Activated CD8-positive, alpha-beta T cell treated with anti-CD3 and anti-CD28 coated beads for 36 hours (primary cell): ENCODE measurements at regions not wholly inside any gene's neighbourhood (a gene's known extent, or its start where the extent isn't known, plus 50 kb on each side); places are given as distances from the start of the nearest gene placed in this dataset.

Source experiments
- ATAC-seq: fragments of 200-7000 bp; cut with Tn5 transposase; one replicate; pipeline ENCODE4 v1.10.0; 2021; ENCODE audit warnings: mild to moderate bottlenecking, moderate library complexity
- CTCF ChIA-PET: fragments of 350-600 bp; sonication (Branson Sonifier 250); formaldehyde crosslinking; loops from one replicate; lab custom pipeline; 2021; ENCODE audit warnings: antibody characterized with exemption; lab: Charles Lee
- POLR2A ChIA-PET: fragments of 350-600 bp; sonication (Branson Sonifier 250); formaldehyde crosslinking; loops from one replicate; lab custom pipeline; 2021; ENCODE audit warnings: antibody characterized with exemption; lab: Charles Lee
- DNase-seq: peaks from one replicate; pipeline ENCODE4 v3.0.0-alpha.2; 2020
- H3K27ac Mint-ChIP-seq: one replicate; pipeline ENCODE4 v1.8.0; 2021; ENCODE audit warnings: mild to moderate bottlenecking, mixed read lengths
- H3K27me3 Mint-ChIP-seq: one replicate; pipeline ENCODE4 v1.8.0; 2021; ENCODE audit warnings: mixed read lengths
- H3K36me3 Mint-ChIP-seq: one replicate; pipeline ENCODE4 v1.8.0; 2021; ENCODE audit warnings: low read depth, mixed read lengths
- H3K4me1 Mint-ChIP-seq: one replicate; pipeline ENCODE4 v1.8.0; 2021; ENCODE audit warnings: low read depth, mixed read lengths
- H3K4me3 Mint-ChIP-seq: one replicate; pipeline ENCODE4 v1.8.0; 2021; ENCODE audit warnings: mild to moderate bottlenecking, moderate library complexity, mixed read lengths
- H3K9me3 Mint-ChIP-seq: one replicate; pipeline ENCODE4 v1.8.0; 2021; ENCODE audit warnings: mixed read lengths
- intact Hi-C: fragments of 100-400 bp; cut with micrococcal nuclease; formaldehyde crosslinking; loops from one replicate; pipeline ENCODE4 v1.10.0; 2022
- TF ChIP-seq, protein P1 (sequence below): fragments of 200-600 bp; IDR thresholded peaks from one replicate; pipeline ENCODE4 v1.8.0; 2022; ENCODE audit warnings: antibody characterized with exemption, mild to moderate bottlenecking

DNA sequence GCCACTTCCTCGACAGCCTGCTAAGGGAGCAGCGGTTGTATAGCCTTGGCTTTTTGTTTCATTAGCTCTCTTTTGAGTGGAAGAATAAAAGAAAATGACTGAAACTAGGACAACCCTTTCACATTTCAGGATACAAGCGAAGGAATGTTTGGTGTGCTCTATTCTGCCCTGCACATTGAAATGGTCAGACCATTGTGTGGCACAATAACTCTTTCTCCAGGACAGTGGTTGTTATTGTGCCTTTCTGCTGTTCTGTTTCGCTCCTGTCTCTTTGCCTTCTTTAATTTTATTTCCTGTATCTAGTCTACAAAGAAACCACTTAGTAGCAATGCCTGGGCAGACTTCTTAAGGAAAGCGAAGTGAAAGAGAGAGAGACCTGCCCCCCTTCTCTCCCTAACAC lies 473.7 kb downstream of the GBA3 start:
- H3K4me1 Mint-ChIP-seq: no peaks in the 10 kb centered on the region

DNA sequence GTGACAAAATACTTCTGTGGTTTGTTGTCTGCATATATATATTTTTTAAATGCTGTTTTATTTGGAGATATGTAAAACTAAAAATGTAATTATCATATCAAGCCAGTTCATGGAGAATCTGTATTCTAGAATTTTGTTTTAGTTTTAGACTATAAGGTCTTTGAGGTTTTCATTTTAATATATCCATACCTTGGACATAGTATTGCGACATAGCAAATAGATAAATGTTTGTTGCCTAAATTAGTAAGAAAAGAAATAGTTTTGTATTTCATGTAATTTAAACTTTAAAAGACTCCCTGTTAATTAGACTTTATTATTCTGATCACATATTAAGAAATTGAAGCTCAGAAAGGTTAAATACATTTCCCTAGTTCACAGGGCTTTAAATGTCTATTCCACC lies 472.9 kb downstream of the GBA3 start:
- Mint-ChIP-seq H3K4me3 (no peak overlapping the region), H3K27ac (no peak overlapping the region), H3K9me3 (peaks cover 5% of the 10 kb centered on the region), H3K36me3 (no peaks in the 10 kb centered on the region), H3K4me1 (no peaks in the 10 kb centered on the region), H3K27me3 (no peaks in the 10 kb centered on the region)
- intact Hi-C loops: no loop called here
- DNase-seq: no peak
- no peak for ATAC-seq
- CTCF ChIA-PET: no interaction called here
- TF ChIP-seq, protein P1, sequence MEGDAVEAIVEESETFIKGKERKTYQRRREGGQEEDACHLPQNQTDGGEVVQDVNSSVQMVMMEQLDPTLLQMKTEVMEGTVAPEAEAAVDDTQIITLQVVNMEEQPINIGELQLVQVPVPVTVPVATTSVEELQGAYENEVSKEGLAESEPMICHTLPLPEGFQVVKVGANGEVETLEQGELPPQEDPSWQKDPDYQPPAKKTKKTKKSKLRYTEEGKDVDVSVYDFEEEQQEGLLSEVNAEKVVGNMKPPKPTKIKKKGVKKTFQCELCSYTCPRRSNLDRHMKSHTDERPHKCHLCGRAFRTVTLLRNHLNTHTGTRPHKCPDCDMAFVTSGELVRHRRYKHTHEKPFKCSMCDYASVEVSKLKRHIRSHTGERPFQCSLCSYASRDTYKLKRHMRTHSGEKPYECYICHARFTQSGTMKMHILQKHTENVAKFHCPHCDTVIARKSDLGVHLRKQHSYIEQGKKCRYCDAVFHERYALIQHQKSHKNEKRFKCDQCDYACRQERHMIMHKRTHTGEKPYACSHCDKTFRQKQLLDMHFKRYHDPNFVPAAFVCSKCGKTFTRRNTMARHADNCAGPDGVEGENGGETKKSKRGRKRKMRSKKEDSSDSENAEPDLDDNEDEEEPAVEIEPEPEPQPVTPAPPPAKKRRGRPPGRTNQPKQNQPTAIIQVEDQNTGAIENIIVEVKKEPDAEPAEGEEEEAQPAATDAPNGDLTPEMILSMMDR: no peak
- POLR2A ChIA-PET: no interaction called here

More for the DNA sequence above, 473.7 kb downstream of the GBA3 start:
- no peak for DNase-seq
- Mint-ChIP-seq H3K27ac (no peak overlapping the region), H3K4me3 (no peak overlapping the region), H3K9me3 (peaks cover 7% of the 10 kb centered on the region), H3K36me3 (no peaks in the 10 kb centered on the region), H3K27me3 (no peaks in the 10 kb centered on the region)
- TF ChIP-seq, protein P1: no peak
- no peak for ATAC-seq
- CTCF ChIA-PET: no interaction called here
- intact Hi-C loops: no loop called here
- POLR2A ChIA-PET: no interaction called here

DNA sequence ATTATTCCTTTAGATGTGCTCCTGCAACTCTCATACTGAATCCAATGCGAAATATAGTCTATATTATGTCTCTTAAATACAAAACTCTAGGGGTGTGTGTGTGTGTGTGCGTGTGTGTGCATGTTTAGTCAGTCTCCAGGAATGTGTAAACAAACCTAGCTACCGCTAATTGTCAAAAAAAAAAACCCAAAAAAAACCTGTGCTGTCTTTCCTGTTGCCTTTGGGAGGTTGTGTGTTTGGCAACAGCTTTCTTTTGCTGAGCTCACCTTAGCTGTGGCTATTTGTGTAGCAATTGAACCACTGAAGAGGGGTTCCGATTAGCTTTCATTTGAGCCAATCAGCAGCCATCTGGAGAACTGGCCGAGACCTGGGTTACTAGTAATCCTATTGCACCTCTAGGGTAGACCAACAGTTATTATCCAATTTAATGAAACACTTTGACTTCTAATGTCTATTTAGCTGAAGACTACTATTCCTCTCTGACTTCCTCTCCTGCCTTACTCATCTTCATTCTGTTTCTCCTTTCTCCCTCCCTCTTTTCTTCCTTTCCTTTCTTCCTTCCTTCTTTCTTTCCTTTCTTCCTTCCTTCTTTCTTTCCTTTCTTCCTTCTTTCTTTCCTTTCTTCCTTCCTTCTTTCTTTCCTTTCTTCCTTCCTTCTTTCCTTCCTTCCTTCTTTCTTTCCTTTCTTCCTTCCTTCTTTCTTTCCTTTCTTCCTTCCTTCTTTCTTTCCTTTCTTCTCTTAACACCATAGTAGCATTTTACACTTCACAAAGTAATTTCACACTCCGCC lies 471.1 kb downstream of the GBA3 start:
- H3K36me3 Mint-ChIP-seq: no peaks in the 10 kb centered on the region
- H3K27ac Mint-ChIP-seq: no peak overlapping the region
- DNase-seq (no peak), ATAC-seq (no peak)
- ChIA-PET CTCF (no interaction called here), POLR2A (interaction anchor here (1.0 kb wide), 1 partner anchor 12 kb away, joined by 3 read pairs; no protein-coding TSS in a partner anchor)
- no peaks in the 10 kb centered on the region for H3K4me1 Mint-ChIP-seq
- no peaks in the 10 kb centered on the region for H3K27me3 Mint-ChIP-seq
- TF ChIP-seq, protein P1: no peak
- intact Hi-C loops: no loop called here
- H3K4me3 Mint-ChIP-seq: no peak overlapping the region
- peaks cover 4% of the 10 kb centered on the region for H3K9me3 Mint-ChIP-seq

DNA sequence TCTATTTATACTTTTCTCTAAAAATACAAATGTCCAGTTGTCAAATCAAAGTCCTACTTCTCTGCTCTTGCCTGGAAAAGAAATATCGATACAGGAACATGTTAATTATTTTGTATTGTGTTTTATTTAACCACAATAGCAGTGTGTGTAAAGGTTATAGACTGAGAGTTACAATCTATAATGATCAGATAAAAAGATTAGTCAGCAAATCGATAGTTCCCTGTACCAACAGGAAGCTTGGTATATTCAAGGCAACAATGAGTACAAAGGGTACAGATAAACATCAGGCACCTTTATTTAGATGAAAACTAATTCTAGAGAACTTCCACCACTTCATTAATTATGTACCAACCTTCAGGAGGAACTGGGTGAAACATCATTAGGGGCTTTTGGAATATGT lies 469.5 kb downstream of the GBA3 start:
- H3K4me1 Mint-ChIP-seq: no peaks in the 10 kb centered on the region
- no peak for DNase-seq
- no peaks in the 10 kb centered on the region for H3K36me3 Mint-ChIP-seq
- CTCF ChIA-PET: interaction anchor here (1.5 kb wide), 1 partner anchor 9 kb away, joined by 3 read pairs; no protein-coding TSS in a partner anchor
- ATAC-seq: no peak
- H3K4me3 Mint-ChIP-seq: no peak overlapping the region
- peaks cover 4% of the 10 kb centered on the region for H3K9me3 Mint-ChIP-seq
- TF ChIP-seq, protein P1: no peak
- no peak overlapping the region for H3K27ac Mint-ChIP-seq
- POLR2A ChIA-PET: no interaction called here
- H3K27me3 Mint-ChIP-seq: no peaks in the 10 kb centered on the region
- intact Hi-C loops: no loop called here

DNA sequence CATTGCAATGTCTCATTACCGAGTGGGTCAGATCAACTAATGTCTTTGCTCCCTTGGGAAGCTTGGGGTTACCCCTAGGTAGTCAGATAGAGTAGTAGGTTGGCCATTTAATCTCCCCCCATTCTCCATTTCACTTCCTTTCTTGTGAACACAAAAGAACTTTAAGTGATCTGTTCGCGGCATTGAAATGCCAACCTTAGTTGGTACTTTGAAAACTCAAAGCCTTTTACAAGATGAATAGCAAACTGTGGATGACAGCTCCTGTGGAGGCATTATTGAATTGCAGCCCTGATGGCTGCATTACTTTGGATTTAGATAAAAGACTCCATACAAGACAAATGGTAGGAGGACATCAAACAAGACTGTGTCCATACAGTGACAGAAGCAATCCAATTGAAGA lies 469.1 kb downstream of the GBA3 start:
- Mint-ChIP-seq H3K9me3 (peaks cover 4% of the 10 kb centered on the region), H3K27me3 (no peaks in the 10 kb centered on the region), H3K4me3 (no peak overlapping the region), H3K27ac (no peak overlapping the region), H3K4me1 (no peaks in the 10 kb centered on the region), H3K36me3 (no peaks in the 10 kb centered on the region)
- TF ChIP-seq, protein P1: no peak
- CTCF ChIA-PET: interaction anchor here (1.3 to 1.5 kb wide), 2 partner anchors 9 to 20 kb away, joined by 3 read pairs; no protein-coding TSS in a partner anchor
- intact Hi-C loops: no loop called here
- DNase-seq: no peak
- POLR2A ChIA-PET: no interaction called here
- ATAC-seq: no peak
